ENCODE measurements at regions not wholly inside any gene's neighbourhood (a gene's known extent, or its start where the extent isn't known, plus 50 kb on each side); places are given as distances from the start of the nearest gene placed in this dataset.

DNA sequence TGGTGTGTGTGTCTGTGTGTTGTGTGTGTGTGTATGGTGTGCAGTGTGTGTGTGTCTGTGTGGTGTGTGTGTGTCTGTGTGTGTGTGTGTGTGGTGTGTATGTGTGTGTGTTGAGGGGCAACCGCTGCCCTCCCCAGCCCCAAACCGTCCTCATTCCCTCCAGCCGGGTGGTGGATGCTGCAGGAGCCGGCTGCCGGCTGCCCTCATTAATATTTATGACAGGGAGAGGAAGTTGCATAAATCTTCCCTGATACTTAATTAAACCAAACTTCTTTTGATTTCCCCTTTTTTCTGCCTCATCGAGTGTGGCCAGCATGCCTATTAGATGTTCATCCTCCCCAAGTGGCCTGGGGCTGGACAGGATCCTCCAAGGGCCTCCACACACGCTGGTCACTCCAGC lies 121.4 kb upstream of the MVB12B start:
- ChIA-PET CTCF (no interaction called here), POLR2A (no interaction called here)
- Mint-ChIP-seq H3K36me3 (no peaks in the 10 kb centered on the region), H3K27ac (no peak overlapping the region), H3K4me1 (ENCODE audit: low read depth) (no peaks in the 10 kb centered on the region), H3K9me3 (no peaks in the 10 kb centered on the region), H3K4me3 (no peak overlapping the region), H3K27me3 (peaks cover 34% of the 10 kb centered on the region)
- no peak for DNase-seq
- intact Hi-C loops (cut with micrococcal nuclease): no loop called here

DNA sequence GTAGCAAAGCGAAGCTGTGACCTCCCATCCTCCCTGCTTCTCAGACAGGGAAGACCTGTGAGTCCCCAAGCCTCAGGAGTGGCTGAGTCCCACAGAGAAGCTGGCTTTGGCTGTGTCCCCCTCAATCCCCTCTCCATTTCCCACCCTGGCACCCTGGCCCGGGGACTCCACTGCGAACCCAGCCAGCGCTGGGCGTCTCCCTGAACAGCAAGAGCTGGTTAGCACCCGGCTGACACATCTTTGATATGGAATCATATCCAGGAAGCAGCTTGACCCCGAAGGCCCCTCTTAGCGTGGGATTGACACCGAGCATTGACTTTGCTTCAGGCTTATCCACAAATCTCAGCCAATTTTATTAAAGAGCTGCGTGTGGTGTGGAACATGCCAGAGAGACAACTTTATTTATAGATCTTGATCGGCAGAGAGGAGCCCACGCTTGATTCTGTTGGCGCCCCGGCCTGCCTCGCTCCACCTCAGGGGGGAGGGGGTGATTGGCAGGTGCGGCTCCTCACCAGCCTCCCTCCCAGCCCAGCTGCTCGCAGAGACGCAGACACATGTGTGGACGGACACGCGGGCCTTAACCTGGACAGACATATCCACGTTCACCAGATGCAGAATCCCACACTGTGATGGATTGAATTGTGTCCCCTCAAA lies 120.7 kb upstream of the MVB12B start:
- intact Hi-C loops (cut with micrococcal nuclease): no loop called here
- POLR2A ChIA-PET: no interaction called here
- Mint-ChIP-seq H3K27ac (no peak overlapping the region), H3K27me3 (peaks cover 34% of the 10 kb centered on the region), H3K36me3 (no peaks in the 10 kb centered on the region), H3K4me3 (no peak overlapping the region), H3K4me1 (ENCODE audit: low read depth) (no peaks in the 10 kb centered on the region), H3K9me3 (no peaks in the 10 kb centered on the region)
- no peak for DNase-seq
- CTCF ChIA-PET: no interaction called here

DNA sequence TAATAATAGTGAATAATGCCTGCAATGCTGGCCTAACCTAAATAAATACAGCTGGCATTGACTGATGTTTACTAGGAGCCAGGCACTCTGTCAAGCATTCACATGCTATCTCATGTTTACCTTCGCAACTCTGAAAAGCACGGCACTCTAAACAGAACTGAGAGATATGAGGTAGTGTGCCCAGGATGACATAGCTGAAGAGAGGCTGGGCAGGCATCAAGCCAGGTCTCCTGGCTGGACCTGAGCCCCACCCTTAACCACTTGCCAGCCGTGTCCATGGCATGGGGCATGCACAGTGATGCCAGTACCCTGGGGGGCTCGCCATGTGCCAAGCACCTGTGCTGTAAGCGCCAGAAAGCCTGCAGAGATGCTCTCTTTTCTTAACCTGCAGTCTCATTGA lies 119.4 kb upstream of the MVB12B start:
- ChIA-PET POLR2A (no interaction called here), CTCF (no interaction called here)
- no peak for DNase-seq
- Mint-ChIP-seq H3K27me3 (peaks cover 26% of the 10 kb centered on the region), H3K27ac (no peak overlapping the region), H3K9me3 (no peaks in the 10 kb centered on the region), H3K4me1 (ENCODE audit: low read depth) (no peaks in the 10 kb centered on the region), H3K4me3 (no peak overlapping the region), H3K36me3 (no peaks in the 10 kb centered on the region)
- intact Hi-C loops (cut with micrococcal nuclease): no loop called here

DNA sequence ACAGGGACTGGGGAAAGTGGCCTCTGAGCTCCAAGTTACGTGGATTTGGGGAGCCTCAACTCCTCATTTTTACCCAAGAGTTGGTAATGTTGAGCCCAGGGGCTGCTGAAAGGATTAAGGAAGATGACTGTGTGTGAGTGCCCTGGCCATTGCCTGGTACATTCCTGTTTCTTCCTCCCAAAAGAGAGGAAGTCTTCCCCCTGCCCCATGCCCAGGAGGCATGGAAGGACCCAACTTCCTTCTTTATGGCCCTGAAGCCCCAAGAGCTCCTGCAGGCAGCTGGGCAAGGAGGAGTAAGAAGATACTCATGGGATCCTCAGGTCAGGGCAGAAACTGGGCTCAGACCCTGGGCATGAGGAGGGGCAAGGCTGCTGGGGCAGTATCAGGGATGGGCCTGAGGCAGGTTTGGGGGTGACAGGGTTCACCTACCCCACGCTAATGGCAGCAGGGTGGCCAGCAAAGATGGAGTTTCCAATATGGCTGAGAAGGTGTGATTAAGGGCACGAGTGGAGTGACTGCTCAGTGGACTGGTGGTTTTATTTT lies 118.3 kb upstream of the MVB12B start:
- intact Hi-C loops (cut with micrococcal nuclease): no loop called here
- CTCF ChIA-PET: no interaction called here
- H3K27ac Mint-ChIP-seq: no peak overlapping the region
- peaks cover 2% of the 10 kb centered on the region for H3K9me3 Mint-ChIP-seq
- POLR2A ChIA-PET: no interaction called here
- DNase-seq: no peak
- no peaks in the 10 kb centered on the region for H3K4me1 Mint-ChIP-seq (ENCODE audit: low read depth)
- H3K27me3 Mint-ChIP-seq: peaks cover 17% of the 10 kb centered on the region
- H3K4me3 Mint-ChIP-seq: no peak overlapping the region
- no peaks in the 10 kb centered on the region for H3K36me3 Mint-ChIP-seq

DNA sequence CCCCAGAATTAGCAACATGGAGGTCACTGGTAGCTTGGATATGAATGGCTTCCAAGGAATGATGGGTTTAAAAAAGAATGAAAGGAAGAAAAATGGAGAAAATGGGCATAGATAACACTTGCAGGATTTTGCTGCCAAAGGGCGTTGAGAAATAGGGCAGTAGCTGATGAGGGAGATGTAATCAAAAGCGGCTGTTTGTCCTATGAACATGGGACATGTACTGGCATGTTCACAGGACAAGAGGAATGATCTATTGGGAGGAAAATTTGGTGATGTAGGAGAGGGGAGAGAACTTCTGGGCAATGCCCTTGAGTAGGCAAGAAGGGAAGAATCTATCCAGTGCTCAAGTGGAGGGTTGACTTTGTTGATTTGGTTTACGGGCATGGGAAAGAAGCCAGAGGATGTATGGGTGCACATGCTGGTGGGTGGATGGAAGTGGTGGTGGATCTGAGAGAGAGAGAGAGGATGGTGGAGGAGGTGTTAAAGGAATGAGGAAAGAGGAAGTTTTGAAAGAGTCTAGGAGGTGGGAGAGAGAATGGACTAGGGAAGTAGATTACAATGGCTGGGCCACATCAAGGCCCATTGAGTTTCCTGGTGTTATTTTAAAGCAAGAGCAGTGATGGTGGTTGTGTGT lies 115.1 kb upstream of the MVB12B start:
- ChIA-PET CTCF (no interaction called here), POLR2A (no interaction called here)
- intact Hi-C loops (cut with micrococcal nuclease): no loop called here
- Mint-ChIP-seq H3K36me3 (peaks cover 2% of the 10 kb centered on the region), H3K4me3 (no peak overlapping the region), H3K4me1 (ENCODE audit: low read depth) (no peaks in the 10 kb centered on the region), H3K27me3 (peaks cover 30% of the 10 kb centered on the region), H3K9me3 (peaks cover 8% of the 10 kb centered on the region), H3K27ac (no peak overlapping the region)
- DNase-seq: no peak

DNA sequence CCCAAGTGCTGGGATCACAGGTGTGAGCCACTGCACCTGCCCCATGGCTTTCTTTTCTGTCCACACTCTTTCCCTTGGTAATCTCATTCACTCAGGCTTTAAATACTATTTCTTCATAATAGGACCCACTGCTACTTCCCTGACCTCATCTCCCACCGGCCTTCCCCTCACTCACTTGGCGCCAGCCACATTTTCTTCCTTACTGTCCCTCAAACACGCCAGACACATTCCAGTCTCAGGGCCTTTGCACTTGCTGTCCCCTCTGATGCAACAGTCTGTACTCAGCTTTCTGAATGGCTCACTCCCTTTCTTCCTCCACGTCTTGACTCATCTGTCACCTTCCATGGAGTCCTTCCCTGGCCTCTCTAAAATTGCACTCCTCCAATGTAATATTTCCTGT lies 111.1 kb upstream of the MVB12B start:
- ChIA-PET POLR2A (no interaction called here), CTCF (no interaction called here)
- DNase-seq: no peak
- H3K4me1 Mint-ChIP-seq (ENCODE audit: low read depth): no peaks in the 10 kb centered on the region
- H3K27ac Mint-ChIP-seq: no peak overlapping the region
- no peak overlapping the region for H3K4me3 Mint-ChIP-seq
- intact Hi-C loops (cut with micrococcal nuclease): no loop called here
- H3K27me3 Mint-ChIP-seq: peaks cover 39% of the 10 kb centered on the region
- H3K9me3 Mint-ChIP-seq: peaks cover 8% of the 10 kb centered on the region
- H3K36me3 Mint-ChIP-seq: peaks cover 2% of the 10 kb centered on the region

DNA sequence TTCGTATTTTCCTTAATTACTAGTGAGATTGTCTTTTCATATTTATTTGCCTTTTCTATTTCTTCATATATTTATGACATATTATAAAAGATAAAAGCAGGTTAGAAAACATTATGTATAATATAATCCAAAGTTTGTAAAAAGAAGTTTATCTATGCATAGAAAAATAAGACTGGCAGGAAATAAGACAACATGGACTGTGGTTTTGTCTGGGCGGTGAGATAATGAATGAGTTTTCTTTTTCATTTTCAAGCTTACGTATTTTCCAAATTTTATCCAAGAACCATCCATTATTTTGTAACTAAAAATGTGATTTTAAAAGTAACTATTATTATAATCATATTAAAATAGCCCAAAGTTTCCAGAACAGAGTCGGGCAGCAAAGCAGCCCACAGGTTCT lies 109.8 kb upstream of the MVB12B start:
- Mint-ChIP-seq H3K27ac (no peak overlapping the region), H3K4me3 (no peak overlapping the region), H3K36me3 (peaks cover 2% of the 10 kb centered on the region), H3K4me1 (ENCODE audit: low read depth) (no peaks in the 10 kb centered on the region), H3K27me3 (peaks cover 48% of the 10 kb centered on the region), H3K9me3 (peaks cover 8% of the 10 kb centered on the region)
- no peak for DNase-seq
- ChIA-PET POLR2A (no interaction called here), CTCF (no interaction called here)
- intact Hi-C loops (cut with micrococcal nuclease): no loop called here

DNA sequence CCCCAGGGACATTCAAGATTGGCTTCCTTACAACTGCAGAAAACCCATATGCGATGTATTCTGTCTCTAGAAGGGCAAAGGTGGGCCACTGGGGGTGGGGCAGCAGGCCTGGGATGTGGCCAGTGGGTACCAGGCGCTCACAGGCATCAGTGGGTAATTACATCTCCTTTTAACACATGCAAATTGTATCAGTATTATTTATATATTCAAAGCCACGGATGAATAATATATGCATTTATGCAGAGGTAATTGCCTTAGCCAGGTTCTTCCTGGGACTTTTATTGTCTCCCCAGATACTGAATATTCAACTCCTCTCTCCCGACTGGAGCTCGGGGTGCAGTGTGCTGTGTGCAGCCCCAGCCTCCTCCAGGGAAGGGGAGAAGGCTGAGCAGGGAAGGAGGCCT lies 109.4 kb upstream of the MVB12B start:
- Mint-ChIP-seq H3K4me3 (no peak overlapping the region), H3K27ac (no peak overlapping the region), H3K4me1 (ENCODE audit: low read depth) (no peaks in the 10 kb centered on the region), H3K27me3 (peaks cover 52% of the 10 kb centered on the region), H3K9me3 (peaks cover 8% of the 10 kb centered on the region), H3K36me3 (peaks cover 2% of the 10 kb centered on the region)
- ChIA-PET POLR2A (no interaction called here), CTCF (no interaction called here)
- intact Hi-C loops (cut with micrococcal nuclease): no loop called here
- no peak for DNase-seq

DNA sequence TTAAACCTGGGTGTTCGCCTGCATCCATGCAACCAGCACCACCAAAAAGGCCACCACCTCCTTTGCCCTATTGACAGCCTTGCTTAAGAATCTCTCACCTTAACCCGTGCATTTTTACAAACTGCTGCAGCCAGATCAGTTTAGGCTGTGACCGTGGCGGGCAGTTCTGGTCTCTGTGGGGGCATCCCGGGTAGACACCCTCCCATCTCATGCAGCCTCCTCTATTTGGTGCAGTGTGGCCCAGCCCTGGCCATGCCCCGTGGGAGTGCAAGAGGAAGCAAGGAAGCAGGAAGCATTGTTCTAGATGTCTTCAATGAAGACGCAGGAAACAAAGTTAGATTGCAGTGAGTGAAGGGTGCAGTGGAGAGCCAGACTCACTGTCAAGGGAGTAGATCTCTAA lies 108.8 kb upstream of the MVB12B start:
- Mint-ChIP-seq H3K27ac (no peak overlapping the region), H3K27me3 (peaks cover 54% of the 10 kb centered on the region), H3K4me1 (ENCODE audit: low read depth) (no peaks in the 10 kb centered on the region), H3K36me3 (peaks cover 2% of the 10 kb centered on the region), H3K9me3 (peaks cover 8% of the 10 kb centered on the region), H3K4me3 (no peak overlapping the region)
- intact Hi-C loops (cut with micrococcal nuclease): no loop called here
- ChIA-PET POLR2A (no interaction called here), CTCF (no interaction called here)
- no peak for DNase-seq

DNA sequence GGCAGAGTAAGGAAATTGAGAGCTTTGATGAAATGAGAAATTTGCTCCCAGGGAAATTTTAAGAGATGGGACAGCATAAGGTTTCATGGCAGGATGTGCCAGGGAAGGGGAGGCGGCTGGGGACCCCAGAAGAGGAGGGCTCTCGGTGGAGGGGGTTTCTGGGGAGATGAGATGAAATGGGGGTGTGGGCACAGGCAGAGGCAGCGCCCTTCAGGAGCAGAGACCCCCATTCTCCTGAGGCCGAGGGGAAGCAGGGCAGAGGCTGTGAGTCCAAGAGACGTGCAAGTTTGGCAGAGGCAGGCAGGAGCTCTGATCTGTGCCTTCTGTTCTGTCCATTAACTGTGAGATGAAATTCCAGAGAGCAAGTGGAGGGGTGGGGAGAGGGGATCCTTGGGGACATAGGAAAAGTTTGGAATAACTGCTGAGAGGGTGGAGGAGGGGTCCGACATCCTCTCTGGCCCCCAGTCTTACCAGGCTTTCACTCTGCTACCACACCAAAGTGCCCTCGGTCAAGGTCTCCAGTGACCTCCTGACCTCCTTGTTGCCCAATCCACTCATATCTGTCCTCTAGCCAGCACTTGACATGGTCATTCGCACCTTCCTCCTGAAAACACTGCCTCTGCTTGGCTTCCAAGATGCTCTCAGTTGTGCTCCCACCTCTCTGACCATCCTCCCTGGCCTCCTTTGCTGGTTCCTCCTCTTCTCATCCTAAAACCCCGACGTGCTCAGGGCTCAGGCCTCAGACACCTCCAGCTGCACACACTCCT lies 108.1 kb upstream of the MVB12B start:
- Mint-ChIP-seq H3K27ac (no peak overlapping the region), H3K36me3 (peaks cover 2% of the 10 kb centered on the region), H3K9me3 (peaks cover 6% of the 10 kb centered on the region), H3K4me1 (ENCODE audit: low read depth) (no peaks in the 10 kb centered on the region), H3K27me3 (peaks cover 56% of the 10 kb centered on the region), H3K4me3 (no peak overlapping the region)
- intact Hi-C loops (cut with micrococcal nuclease): no loop called here
- no peak for DNase-seq
- CTCF ChIA-PET: no interaction called here
- POLR2A ChIA-PET: no interaction called here

DNA sequence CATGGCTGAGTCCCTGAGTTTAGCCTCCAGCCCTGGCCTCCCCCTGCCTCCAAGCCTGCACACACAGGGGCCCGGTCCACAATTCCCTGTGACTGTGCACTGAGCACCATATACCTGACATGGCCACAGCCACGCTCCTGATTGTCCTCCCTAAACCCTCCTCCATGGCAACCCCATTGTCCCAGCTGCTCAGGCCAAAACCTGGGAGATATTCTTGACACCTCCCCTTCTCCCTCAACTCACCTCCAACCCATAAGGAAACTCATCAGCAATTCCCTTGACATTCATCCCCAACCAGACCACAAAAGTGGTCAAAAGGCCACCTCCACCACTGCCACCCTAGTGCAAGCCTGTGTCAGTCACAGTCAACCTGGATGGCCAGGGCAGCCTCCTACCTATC lies 107.5 kb upstream of the MVB12B start:
- ChIA-PET CTCF (no interaction called here), POLR2A (no interaction called here)
- H3K4me3 Mint-ChIP-seq: no peak overlapping the region
- H3K27me3 Mint-ChIP-seq: peaks cover 61% of the 10 kb centered on the region
- no peaks in the 10 kb centered on the region for H3K4me1 Mint-ChIP-seq (ENCODE audit: low read depth)
- H3K36me3 Mint-ChIP-seq: peaks cover under 1% of the 10 kb centered on the region
- H3K27ac Mint-ChIP-seq: no peak overlapping the region
- DNase-seq: no peak
- intact Hi-C loops (cut with micrococcal nuclease): no loop called here
- peaks cover 2% of the 10 kb centered on the region for H3K9me3 Mint-ChIP-seq

DNA sequence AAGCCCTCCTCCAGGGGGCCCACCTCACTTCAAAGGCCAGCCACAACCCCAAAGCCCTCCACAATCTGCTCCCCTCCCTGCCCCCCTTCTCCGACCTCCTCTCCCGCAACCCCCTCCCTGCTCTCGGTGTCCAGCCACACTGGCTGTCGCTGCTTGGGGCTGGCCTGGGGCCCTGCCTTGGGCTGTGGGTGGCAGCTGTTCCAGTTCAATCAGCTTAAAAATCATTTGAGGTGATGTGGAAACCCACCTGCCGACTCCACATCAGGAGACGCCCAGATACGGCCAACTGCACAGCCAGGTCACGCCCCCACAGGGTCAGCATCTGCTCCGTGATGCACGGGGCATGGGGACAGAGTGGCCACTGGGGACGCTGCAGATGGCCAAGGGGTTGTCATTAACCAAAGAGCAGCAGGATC lies 107.0 kb upstream of the MVB12B start:
- no peak overlapping the region for H3K27ac Mint-ChIP-seq
- intact Hi-C loops (cut with micrococcal nuclease): no loop called here
- POLR2A ChIA-PET: no interaction called here
- no peak overlapping the region for H3K4me3 Mint-ChIP-seq
- no peaks in the 10 kb centered on the region for H3K36me3 Mint-ChIP-seq
- no peaks in the 10 kb centered on the region for H3K4me1 Mint-ChIP-seq (ENCODE audit: low read depth)
- no peak for DNase-seq
- no peaks in the 10 kb centered on the region for H3K9me3 Mint-ChIP-seq
- peaks cover 63% of the 10 kb centered on the region for H3K27me3 Mint-ChIP-seq
- CTCF ChIA-PET: no interaction called here

DNA sequence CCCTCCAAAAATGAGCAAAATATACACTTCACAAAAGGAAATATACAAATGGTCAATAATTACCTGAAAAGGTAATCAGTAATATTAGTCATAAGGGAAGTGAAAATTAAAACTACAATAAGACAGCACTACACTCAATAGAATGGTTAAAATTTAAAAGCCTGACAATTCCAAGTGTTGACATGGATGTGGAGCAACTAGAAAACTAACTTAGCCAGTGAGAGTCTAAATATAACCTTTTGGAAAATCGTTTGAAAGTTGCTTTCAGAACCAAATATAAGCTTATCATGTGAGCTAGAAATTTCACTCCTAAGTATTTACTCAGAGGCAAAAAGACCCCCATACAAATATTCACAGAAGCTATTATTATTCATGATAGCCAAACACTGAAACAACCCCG lies 105.1 kb upstream of the MVB12B start:
- Mint-ChIP-seq H3K36me3 (no peaks in the 10 kb centered on the region), H3K4me3 (no peak overlapping the region), H3K27me3 (peaks cover 55% of the 10 kb centered on the region), H3K4me1 (ENCODE audit: low read depth) (no peaks in the 10 kb centered on the region), H3K27ac (no peak overlapping the region), H3K9me3 (no peaks in the 10 kb centered on the region)
- DNase-seq: no peak
- ChIA-PET POLR2A (no interaction called here), CTCF (interaction anchor here (1.2 kb wide), 1 partner anchor 814 kb away, joined by 5 read pairs; no protein-coding TSS in a partner anchor)
- intact Hi-C loops (cut with micrococcal nuclease): no loop called here

All from activated CD4-positive, alpha-beta memory T cell treated with anti-CD3 and anti-CD28 coated beads for 36 hours (primary cell).